OCI-LY1 (cell line): ENCODE measurements at regions not wholly inside any gene's neighbourhood (a gene's known extent, or its start where the extent isn't known, plus 50 kb on each side); places are given as distances from the start of the nearest gene placed in this dataset.

Experiments
- EZH2 ChIP-seq: fragments of 200-600 bp; sonication (generic), shearing (Covaris generic); IDR thresholded peaks from 2 replicates; pipeline ENCODE4 v1.8.0; 2017; ENCODE audit warnings: borderline replicate concordance, mixed run types, mild to moderate bottlenecking, antibody characterized with exemption, low read length, moderate library complexity, mixed read lengths
- TF ChIP-seq, protein P1 (sequence below): fragments of 200-600 bp; sonication (generic), shearing (Covaris generic); IDR thresholded peaks from 2 replicates; pipeline ENCODE4 v1.5.1; 2017; ENCODE audit warnings: mild to moderate bottlenecking, antibody characterized with exemption, low read length, moderate library complexity, mixed read lengths

DNA sequence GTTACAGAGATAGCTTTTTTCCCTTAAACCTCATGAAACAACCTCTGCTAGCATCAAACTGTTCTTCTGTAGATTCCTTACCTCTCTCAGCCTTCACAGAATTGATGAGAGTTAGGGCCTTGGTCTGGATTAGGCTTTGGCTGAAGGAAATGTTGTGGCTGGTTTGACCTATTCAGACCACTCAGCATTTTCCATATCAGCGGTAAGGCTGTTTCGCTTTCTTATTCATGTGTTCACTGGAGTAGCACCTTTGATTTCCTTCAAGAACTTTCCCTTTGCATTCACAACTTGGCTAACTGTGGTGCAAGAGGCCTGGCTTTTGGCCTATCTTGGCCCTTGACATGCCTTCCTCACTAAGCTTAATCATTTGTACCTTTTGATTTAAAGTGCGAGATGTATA lies 50.7 kb upstream of the NRXN3 start:
- TF ChIP-seq, protein P1, sequence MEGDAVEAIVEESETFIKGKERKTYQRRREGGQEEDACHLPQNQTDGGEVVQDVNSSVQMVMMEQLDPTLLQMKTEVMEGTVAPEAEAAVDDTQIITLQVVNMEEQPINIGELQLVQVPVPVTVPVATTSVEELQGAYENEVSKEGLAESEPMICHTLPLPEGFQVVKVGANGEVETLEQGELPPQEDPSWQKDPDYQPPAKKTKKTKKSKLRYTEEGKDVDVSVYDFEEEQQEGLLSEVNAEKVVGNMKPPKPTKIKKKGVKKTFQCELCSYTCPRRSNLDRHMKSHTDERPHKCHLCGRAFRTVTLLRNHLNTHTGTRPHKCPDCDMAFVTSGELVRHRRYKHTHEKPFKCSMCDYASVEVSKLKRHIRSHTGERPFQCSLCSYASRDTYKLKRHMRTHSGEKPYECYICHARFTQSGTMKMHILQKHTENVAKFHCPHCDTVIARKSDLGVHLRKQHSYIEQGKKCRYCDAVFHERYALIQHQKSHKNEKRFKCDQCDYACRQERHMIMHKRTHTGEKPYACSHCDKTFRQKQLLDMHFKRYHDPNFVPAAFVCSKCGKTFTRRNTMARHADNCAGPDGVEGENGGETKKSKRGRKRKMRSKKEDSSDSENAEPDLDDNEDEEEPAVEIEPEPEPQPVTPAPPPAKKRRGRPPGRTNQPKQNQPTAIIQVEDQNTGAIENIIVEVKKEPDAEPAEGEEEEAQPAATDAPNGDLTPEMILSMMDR, result no peak
- no peak for TF ChIP-seq EZH2
